Stimulated activated CD8-positive, alpha-beta memory T cell treated with anti-CD3 and anti-CD28 coated beads, Interleukin-2, amount 100 ng/mL, for 48 hours (primary cell): ENCODE measurements at regions not wholly inside any gene's neighbourhood (a gene's known extent, or its start where the extent isn't known, plus 50 kb on each side); places are given as distances from the start of the nearest gene placed in this dataset.
"Not testable (repeated sequence)": the region's sequence is repeated elsewhere in the genome, so short reads cannot be mapped to it uniquely, and the experiment has no call there.

Source experiments
- DNase-seq, 2 donors: peaks; one replicate each; pipeline ENCODE4 v3.0.0-alpha.2; 2020; ENCODE audit warnings: low read depth in 2 of 2

GRCh38 chr9:79080536-79080935, 491.2 kb upstream of the TLE4 start:
- DNase-seq: no peak

GRCh38 chr9:79083621-79084020, 488.1 kb upstream of the TLE4 start:
- DNase-seq: no peak

- DNase-seq: no peak
Observed at GRCh38 chr9:79087133-79087532, 484.6 kb upstream of the TLE4 start.

GRCh38 chr9:79089054-79089560, 482.7 kb upstream of the TLE4 start:
- no peak for DNase-seq

- DNase-seq: not testable (repeated sequence)
Observed at GRCh38 chr9:79089851-79090250, 481.9 kb upstream of the TLE4 start.

- DNase-seq: not testable (repeated sequence)
Observed at GRCh38 chr9:79103257-79103656, 468.5 kb upstream of the TLE4 start.

- DNase-seq: no peak
Observed at GRCh38 chr9:79104216-79104615, 467.5 kb upstream of the TLE4 start.

- no peak for DNase-seq
Observed at GRCh38 chr9:79104951-79105350, 466.8 kb upstream of the TLE4 start.

GRCh38 chr9:79107911-79108676, 463.7 kb upstream of the TLE4 start:
- no peak for DNase-seq

- no peak for DNase-seq
Observed at GRCh38 chr9:79111653-79112052, 460.1 kb upstream of the TLE4 start.

- no peak for DNase-seq
Observed at GRCh38 chr9:79115176-79115575, 456.6 kb upstream of the TLE4 start.

- no peak for DNase-seq
Observed at GRCh38 chr9:79116041-79116440, 455.7 kb upstream of the TLE4 start.

GRCh38 chr9:79116709-79117108, 455.1 kb upstream of the TLE4 start:
- no peak for DNase-seq

GRCh38 chr9:79120533-79120932, 451.2 kb upstream of the TLE4 start:
- DNase-seq: no peak

GRCh38 chr9:79120941-79121340, 450.8 kb upstream of the TLE4 start:
- no peak for DNase-seq

GRCh38 chr9:79123415-79123814, 448.4 kb upstream of the TLE4 start:
- no peak for DNase-seq

- DNase-seq: no peak
Observed at GRCh38 chr9:79127661-79128060, 444.1 kb upstream of the TLE4 start.

- DNase-seq: peak in 1 of 2 donors; percentile 4
Observed at GRCh38 chr9:79129865-79130480, 441.8 kb upstream of the TLE4 start.

- no peak for DNase-seq
Observed at GRCh38 chr9:79131246-79131774, 440.5 kb upstream of the TLE4 start.

GRCh38 chr9:79131824-79132377, 439.9 kb upstream of the TLE4 start:
- DNase-seq: no peak

- DNase-seq: no peak
Observed at GRCh38 chr9:79134654-79135053, 437.1 kb upstream of the TLE4 start.

- DNase-seq: no peak
Observed at GRCh38 chr9:79135681-79136415, 435.9 kb upstream of the TLE4 start.
